Type B pancreatic cell (in vitro differentiated cells): ENCODE measurements at regions not wholly inside any gene's neighbourhood (a gene's known extent, or its start where the extent isn't known, plus 50 kb on each side); places are given as distances from the start of the nearest gene placed in this dataset.

Experiments used
- DNase-seq: peaks from one replicate; pipeline ENCODE4 v3.0.0; 2021; ENCODE audit warnings: mixed read lengths; ENCODE audit not compliant: unreplicated experiment; ENCODE audit errors: extremely low spot score
- H3K27ac Mint-ChIP-seq: 2 replicates; pipeline ENCODE4 v1.8.0; 2021; ENCODE audit warnings: mild to moderate bottlenecking, mixed read lengths
- H3K27me3 Mint-ChIP-seq: 2 replicates; pipeline ENCODE4 v1.8.0; 2021; ENCODE audit warnings: mixed read lengths
- H3K36me3 Mint-ChIP-seq: 2 replicates; pipeline ENCODE4 v1.8.0; 2021; ENCODE audit warnings: mixed read lengths
- H3K4me1 Mint-ChIP-seq: one replicate; pipeline ENCODE4 v1.8.0; 2021; ENCODE audit warnings: mixed read lengths; ENCODE audit not compliant: unreplicated experiment
- H3K4me3 Mint-ChIP-seq: 2 replicates; pipeline ENCODE4 v1.8.0; 2021; ENCODE audit warnings: mild to moderate bottlenecking, mixed read lengths
- H3K9me3 Mint-ChIP-seq: 2 replicates; pipeline ENCODE4 v1.8.0; 2021; ENCODE audit warnings: mixed read lengths
- TF ChIP-seq, protein P1 (sequence below): fragments of 200-600 bp; sonication (generic); conservative IDR thresholded peaks from 2 replicates; pipeline ENCODE4 v1.5.0; 2021; ENCODE audit warnings: antibody characterized with exemption, mild to moderate bottlenecking

DNA sequence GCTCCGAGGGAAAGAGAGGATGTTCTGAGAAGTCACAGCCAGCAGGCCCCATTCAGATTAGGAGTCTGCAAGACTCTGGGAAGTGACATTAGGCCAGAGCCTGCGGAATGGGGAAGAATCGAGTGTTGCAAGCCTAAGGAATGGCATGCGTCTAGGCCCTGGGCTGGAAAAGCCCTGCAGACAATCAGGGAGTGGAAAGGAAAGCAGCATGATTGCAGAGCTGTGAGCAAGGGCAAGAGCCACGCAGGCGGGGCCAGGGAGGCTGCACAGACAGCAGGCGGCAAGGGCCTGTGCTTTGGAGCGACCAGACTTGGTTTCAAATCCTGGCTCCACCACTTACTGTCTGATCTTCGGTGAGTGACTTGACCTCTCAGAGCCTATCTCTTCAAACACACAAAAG, 118.2 kb downstream of the RRAGC start:
- H3K4me3 Mint-ChIP-seq = no peak overlapping the region
- peaks cover 22% of the 10 kb centered on the region for H3K27me3 Mint-ChIP-seq
- no peaks in the 10 kb centered on the region for H3K36me3 Mint-ChIP-seq
- H3K4me1 Mint-ChIP-seq = no peaks in the 10 kb centered on the region
- peaks cover 6% of the 10 kb centered on the region for H3K9me3 Mint-ChIP-seq
- no peak for DNase-seq
- TF ChIP-seq, protein P1, sequence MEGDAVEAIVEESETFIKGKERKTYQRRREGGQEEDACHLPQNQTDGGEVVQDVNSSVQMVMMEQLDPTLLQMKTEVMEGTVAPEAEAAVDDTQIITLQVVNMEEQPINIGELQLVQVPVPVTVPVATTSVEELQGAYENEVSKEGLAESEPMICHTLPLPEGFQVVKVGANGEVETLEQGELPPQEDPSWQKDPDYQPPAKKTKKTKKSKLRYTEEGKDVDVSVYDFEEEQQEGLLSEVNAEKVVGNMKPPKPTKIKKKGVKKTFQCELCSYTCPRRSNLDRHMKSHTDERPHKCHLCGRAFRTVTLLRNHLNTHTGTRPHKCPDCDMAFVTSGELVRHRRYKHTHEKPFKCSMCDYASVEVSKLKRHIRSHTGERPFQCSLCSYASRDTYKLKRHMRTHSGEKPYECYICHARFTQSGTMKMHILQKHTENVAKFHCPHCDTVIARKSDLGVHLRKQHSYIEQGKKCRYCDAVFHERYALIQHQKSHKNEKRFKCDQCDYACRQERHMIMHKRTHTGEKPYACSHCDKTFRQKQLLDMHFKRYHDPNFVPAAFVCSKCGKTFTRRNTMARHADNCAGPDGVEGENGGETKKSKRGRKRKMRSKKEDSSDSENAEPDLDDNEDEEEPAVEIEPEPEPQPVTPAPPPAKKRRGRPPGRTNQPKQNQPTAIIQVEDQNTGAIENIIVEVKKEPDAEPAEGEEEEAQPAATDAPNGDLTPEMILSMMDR = no peak
- H3K27ac Mint-ChIP-seq = no peak overlapping the region

- H3K27ac Mint-ChIP-seq = no peak overlapping the region
- TF ChIP-seq, protein P1 = no peak
Observed at GRCh38 chr1:38740487-38740886, 119.1 kb downstream of the RRAGC start.

GRCh38 chr1:38738207-38738606, 121.4 kb downstream of the RRAGC start:
- Mint-ChIP-seq H3K27me3 (peaks cover 48% of the 10 kb centered on the region), H3K27ac (no peak overlapping the region), H3K9me3 (peaks cover 6% of the 10 kb centered on the region), H3K4me1 (no peaks in the 10 kb centered on the region), H3K36me3 (no peaks in the 10 kb centered on the region), H3K4me3 (no peak overlapping the region)
- DNase-seq = no peak
- TF ChIP-seq, protein P1 = no peak

More at GRCh38 chr1:38740487-38740886, 119.1 kb downstream of the RRAGC start:
- Mint-ChIP-seq H3K9me3 (peaks cover under 1% of the 10 kb centered on the region), H3K27me3 (peaks cover 25% of the 10 kb centered on the region), H3K4me1 (no peaks in the 10 kb centered on the region), H3K36me3 (no peaks in the 10 kb centered on the region), H3K4me3 (no peak overlapping the region)
- DNase-seq = no peak

- no peak for DNase-seq
- Mint-ChIP-seq H3K9me3 (peaks cover 6% of the 10 kb centered on the region), H3K27ac (no peak overlapping the region), H3K4me1 (no peaks in the 10 kb centered on the region), H3K27me3 (peaks cover 61% of the 10 kb centered on the region), H3K4me3 (no peak overlapping the region), H3K36me3 (no peaks in the 10 kb centered on the region)
- TF ChIP-seq, protein P1 = no peak
Observed at GRCh38 chr1:38736399-38736798, 123.2 kb downstream of the RRAGC start.

GRCh38 chr1:38735651-38736161, 123.9 kb downstream of the RRAGC start:
- TF ChIP-seq, protein P1 = no peak
- no peaks in the 10 kb centered on the region for H3K4me1 Mint-ChIP-seq
- H3K4me3 Mint-ChIP-seq = no peak overlapping the region
- H3K36me3 Mint-ChIP-seq = no peaks in the 10 kb centered on the region
- H3K27me3 Mint-ChIP-seq = peaks cover 65% of the 10 kb centered on the region
- H3K9me3 Mint-ChIP-seq = peaks cover 6% of the 10 kb centered on the region
- no peak overlapping the region for H3K27ac Mint-ChIP-seq
- DNase-seq = no peak

DNA sequence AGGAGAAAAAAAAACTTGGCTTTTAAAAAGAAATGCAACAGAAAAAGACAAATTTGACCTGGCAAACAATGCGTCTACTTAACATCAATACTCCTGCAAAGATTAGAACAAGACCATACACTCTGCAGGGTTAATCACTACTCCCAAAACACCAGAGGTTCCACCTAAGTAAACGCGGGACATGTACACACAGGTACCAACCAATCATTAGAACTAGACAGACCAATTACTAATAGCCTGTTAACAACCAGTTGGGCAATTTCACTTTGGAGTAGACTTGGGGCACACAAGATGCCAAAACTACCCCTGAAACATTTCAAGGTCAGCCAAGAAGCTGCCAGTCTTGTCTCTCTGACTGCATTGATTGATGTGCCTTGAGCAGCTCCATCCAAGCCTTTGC, 125.8 kb downstream of the RRAGC start:
- H3K27ac Mint-ChIP-seq = no peak overlapping the region
- H3K9me3 Mint-ChIP-seq = peaks cover 6% of the 10 kb centered on the region
- peaks cover 79% of the 10 kb centered on the region for H3K27me3 Mint-ChIP-seq
- no peak overlapping the region for H3K4me3 Mint-ChIP-seq
- no peak for DNase-seq
- no peaks in the 10 kb centered on the region for H3K36me3 Mint-ChIP-seq
- TF ChIP-seq, protein P1 = no peak
- no peaks in the 10 kb centered on the region for H3K4me1 Mint-ChIP-seq
